ENCODE measurements at regions not wholly inside any gene's neighbourhood (a gene's known extent, or its start where the extent isn't known, plus 50 kb on each side); places are given as distances from the start of the nearest gene placed in this dataset.

DNA sequence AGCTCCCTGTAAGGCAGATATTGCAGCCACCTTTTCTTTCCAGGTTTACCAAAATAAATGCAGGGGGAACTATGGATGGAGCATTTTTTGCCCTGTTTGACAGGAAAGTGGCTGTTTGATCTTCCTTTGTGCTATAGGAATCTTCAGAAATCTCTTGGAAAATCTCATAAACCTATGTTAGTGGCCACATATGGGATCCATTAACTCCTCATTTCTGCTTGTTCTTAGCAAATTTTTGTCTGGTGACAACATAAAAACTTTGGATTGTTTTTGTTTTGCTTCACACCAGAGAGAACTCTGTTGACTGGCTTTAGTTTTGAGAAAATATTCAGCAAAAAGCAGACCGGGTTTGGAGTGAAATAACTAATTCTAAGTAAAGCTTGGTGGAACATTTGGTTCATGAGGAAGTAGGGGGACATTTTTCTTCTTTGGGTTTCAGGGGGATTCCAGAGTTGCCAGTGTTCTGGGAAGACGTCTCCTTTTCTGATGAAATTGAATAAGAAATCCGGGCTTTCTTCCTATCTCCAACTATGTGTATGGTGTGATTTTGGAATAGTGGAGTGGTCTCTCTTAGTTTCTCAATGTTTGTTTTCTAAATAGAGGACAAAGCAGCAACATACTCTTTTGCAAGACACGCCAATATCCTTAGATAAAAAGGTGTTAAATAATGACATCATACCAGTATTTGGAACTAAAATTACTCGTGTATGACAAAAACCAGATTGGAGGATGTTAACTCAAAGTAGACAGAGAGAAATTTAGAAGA is 174.4 kb downstream of the ICOS start:
- no peak for TF ChIP-seq POLR2A (IDR thresholded peaks at IDR 0.05)
- TF ChIP-seq, protein P1, sequence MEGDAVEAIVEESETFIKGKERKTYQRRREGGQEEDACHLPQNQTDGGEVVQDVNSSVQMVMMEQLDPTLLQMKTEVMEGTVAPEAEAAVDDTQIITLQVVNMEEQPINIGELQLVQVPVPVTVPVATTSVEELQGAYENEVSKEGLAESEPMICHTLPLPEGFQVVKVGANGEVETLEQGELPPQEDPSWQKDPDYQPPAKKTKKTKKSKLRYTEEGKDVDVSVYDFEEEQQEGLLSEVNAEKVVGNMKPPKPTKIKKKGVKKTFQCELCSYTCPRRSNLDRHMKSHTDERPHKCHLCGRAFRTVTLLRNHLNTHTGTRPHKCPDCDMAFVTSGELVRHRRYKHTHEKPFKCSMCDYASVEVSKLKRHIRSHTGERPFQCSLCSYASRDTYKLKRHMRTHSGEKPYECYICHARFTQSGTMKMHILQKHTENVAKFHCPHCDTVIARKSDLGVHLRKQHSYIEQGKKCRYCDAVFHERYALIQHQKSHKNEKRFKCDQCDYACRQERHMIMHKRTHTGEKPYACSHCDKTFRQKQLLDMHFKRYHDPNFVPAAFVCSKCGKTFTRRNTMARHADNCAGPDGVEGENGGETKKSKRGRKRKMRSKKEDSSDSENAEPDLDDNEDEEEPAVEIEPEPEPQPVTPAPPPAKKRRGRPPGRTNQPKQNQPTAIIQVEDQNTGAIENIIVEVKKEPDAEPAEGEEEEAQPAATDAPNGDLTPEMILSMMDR (IDR thresholded peaks at IDR 0.05) = no peak
